MG63 (cell line): ENCODE measurements at regions not wholly inside any gene's neighbourhood (a gene's known extent, or its start where the extent isn't known, plus 50 kb on each side); places are given as distances from the start of the nearest gene placed in this dataset.

Experiments
- DNase-seq: peaks from one replicate; pipeline ENCODE4 v3.0.0-alpha.2; 2020
- H3K27me3 ChIP-seq: fragments of 250-450 bp; sonication (Bioruptor Pico); 2 replicates; pipeline ENCODE4 v1.5.1; 2020; ENCODE audit warnings: mild to moderate bottlenecking, moderate library complexity
- H3K36me3 ChIP-seq: fragments of 250-450 bp; sonication (Bioruptor Pico); 2 replicates; pipeline ENCODE4 v1.5.1; 2020; ENCODE audit warnings: mild to moderate bottlenecking, moderate library complexity
- H3K4me3 ChIP-seq: fragments of 250-450 bp; sonication (Bioruptor Pico); 2 replicates; pipeline ENCODE4 v1.5.1; 2020; ENCODE audit warnings: mild to moderate bottlenecking, moderate library complexity
- H3K9me3 ChIP-seq: fragments of 250-450 bp; sonication (Bioruptor Pico); 2 replicates; pipeline ENCODE4 v1.5.1; 2020; ENCODE audit warnings: mild to moderate bottlenecking, moderate library complexity

DNA sequence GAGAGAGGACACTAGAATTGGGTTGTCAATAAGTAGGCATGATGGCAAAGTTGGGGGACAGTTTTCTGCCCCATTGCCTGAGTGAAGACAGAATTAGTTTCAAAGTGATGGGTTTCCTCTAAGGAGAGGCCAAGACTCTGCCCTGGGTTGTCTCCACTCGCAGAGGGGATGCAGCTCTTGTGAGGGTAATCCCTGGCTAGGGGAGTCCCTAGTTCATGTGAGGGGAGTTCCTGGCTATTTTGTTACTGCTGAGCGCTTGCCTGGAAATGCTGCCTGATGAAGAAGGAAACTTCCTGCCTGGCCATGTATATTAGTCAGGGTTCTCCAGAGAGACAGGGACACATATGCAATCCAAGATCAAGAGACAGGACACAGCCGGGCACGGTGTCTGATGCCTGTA lies 501.5 kb downstream of the BCL11A start:
- Histone ChIP-seq H3K27me3 (no peaks in the 10 kb centered on the region), H3K4me3 (no peak overlapping the region), H3K36me3 (no peaks in the 10 kb centered on the region), H3K9me3 (no peaks in the 10 kb centered on the region)
- DNase-seq = no peak

DNA sequence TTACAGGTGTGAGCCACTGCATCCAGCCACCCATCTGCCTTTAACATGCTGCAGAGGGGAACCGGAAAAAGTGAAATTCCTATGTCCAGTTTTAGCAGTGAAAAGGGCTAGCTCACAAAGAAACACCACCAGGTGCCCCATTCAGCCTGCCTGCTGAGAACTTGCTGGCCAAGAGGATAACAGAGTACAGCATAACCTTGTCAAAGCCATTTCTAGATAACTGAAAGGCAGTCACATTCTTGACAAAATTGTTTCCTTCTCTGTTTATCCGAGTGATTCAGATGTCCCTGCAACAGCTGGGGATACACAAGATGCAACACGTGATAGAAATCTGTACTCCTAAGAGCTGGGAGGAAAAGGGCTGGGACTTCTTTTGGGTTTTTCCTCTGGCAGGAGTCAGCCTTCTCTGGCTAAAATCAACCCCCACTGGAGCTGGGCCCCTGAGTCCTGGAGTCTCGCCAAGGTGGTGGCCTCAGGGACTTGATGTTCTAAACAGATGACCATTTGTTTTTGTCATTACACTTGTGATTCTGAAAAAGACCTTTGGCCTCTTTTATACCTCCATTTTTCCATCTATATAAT lies 505.4 kb downstream of the BCL11A start:
- Histone ChIP-seq H3K9me3 (no peaks in the 10 kb centered on the region), H3K36me3 (no peaks in the 10 kb centered on the region), H3K4me3 (no peak overlapping the region), H3K27me3 (no peaks in the 10 kb centered on the region)
- no peak for DNase-seq

- Histone ChIP-seq H3K36me3 (no peaks in the 10 kb centered on the region), H3K9me3 (no peaks in the 10 kb centered on the region), H3K4me3 (no peak overlapping the region), H3K27me3 (no peaks in the 10 kb centered on the region)
- no peak for DNase-seq
Measured at GRCh38 chr2:60047347-60047746, 506.1 kb downstream of the BCL11A start.

DNA sequence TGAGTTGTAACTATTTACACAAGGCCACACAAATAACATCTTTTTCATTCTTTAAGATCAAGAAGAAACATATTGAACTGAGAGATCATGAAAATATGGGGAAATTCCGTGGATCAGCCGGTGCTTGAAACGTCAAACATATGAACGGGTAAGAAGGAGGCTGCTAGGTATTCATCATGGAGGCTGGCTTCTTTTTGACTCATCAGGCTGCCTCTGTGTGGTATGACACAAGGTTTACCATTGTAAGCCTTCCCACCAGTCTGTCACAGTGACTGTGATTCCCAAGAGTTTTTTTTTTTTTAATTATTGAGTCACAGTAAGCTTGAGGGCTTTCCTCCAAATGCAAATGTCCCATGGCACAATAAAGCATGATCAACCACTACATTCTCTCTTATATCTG lies 506.9 kb downstream of the BCL11A start:
- Histone ChIP-seq H3K4me3 (no peak overlapping the region), H3K27me3 (no peaks in the 10 kb centered on the region), H3K36me3 (no peaks in the 10 kb centered on the region), H3K9me3 (no peaks in the 10 kb centered on the region)
- no peak for DNase-seq

- DNase-seq = no peak
- Histone ChIP-seq H3K4me3 (no peak overlapping the region), H3K9me3 (no peaks in the 10 kb centered on the region), H3K36me3 (no peaks in the 10 kb centered on the region), H3K27me3 (no peaks in the 10 kb centered on the region)
Measured at GRCh38 chr2:60045456-60045855, 508.0 kb downstream of the BCL11A start.

DNA sequence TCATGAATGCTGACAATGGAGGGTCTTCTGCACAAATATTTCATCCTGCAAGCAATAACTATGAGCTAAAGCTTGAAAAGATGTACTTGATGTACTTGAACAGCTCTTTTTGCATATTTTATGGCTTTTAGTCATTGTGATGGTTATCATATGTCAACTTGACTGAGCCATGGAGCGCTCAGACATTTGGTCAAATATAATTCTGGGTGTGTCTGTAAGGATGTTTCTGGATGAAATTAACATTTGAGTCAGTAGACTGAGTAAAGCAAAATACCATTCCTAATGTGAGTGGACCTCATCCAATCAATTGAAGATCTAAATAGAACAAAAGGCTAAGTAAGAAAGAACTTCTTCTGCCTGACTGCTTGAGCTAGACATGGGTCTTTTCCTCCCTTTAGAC lies 509.0 kb downstream of the BCL11A start:
- Histone ChIP-seq H3K36me3 (no peaks in the 10 kb centered on the region), H3K4me3 (no peak overlapping the region), H3K27me3 (no peaks in the 10 kb centered on the region), H3K9me3 (no peaks in the 10 kb centered on the region)
- no peak for DNase-seq

DNA sequence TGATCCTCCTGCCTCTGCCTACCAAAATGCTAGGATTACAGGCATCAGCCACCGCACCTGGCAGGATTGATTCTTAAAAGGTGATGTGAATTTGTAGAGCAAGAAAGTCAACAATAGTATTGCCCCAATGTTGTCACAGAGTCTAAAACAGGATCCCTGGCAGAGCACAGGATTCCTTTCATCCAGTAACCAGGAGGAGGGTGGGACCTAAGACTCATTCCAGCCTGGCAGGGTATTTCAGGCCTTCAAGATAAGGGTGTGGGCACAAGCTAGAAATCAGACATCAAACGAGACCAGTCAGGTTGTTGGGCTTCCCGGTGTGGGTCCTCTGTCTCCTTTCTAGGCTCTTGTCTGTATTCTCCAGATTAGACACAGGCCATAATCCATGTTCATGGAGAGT lies 511.4 kb downstream of the BCL11A start:
- no peak overlapping the region for H3K4me3 ChIP-seq
- H3K9me3 ChIP-seq = no peaks in the 10 kb centered on the region
- H3K36me3 ChIP-seq = no peaks in the 10 kb centered on the region
- no peaks in the 10 kb centered on the region for H3K27me3 ChIP-seq
- DNase-seq = no peak

- no peak for DNase-seq
- Histone ChIP-seq H3K9me3 (no peaks in the 10 kb centered on the region), H3K36me3 (no peaks in the 10 kb centered on the region), H3K4me3 (no peak overlapping the region), H3K27me3 (no peaks in the 10 kb centered on the region)
Measured at GRCh38 chr2:60033325-60033724, 520.1 kb downstream of the BCL11A start.

GRCh38 chr2:60029566-60029883 lies 523.9 kb downstream of the BCL11A start:
- H3K9me3 ChIP-seq = no peaks in the 10 kb centered on the region
- no peak overlapping the region for H3K4me3 ChIP-seq
- DNase-seq = no peak
- H3K27me3 ChIP-seq = no peaks in the 10 kb centered on the region
- H3K36me3 ChIP-seq = no peaks in the 10 kb centered on the region

GRCh38 chr2:60028849-60029565 lies 524.4 kb downstream of the BCL11A start:
- no peak for DNase-seq
- Histone ChIP-seq H3K4me3 (no peak overlapping the region), H3K36me3 (no peaks in the 10 kb centered on the region), H3K27me3 (no peaks in the 10 kb centered on the region), H3K9me3 (no peaks in the 10 kb centered on the region)

- Histone ChIP-seq H3K27me3 (no peaks in the 10 kb centered on the region), H3K4me3 (no peak overlapping the region), H3K9me3 (no peaks in the 10 kb centered on the region), H3K36me3 (no peaks in the 10 kb centered on the region)
- no peak for DNase-seq
Measured at GRCh38 chr2:60025496-60025895, 528.0 kb downstream of the BCL11A start.

DNA sequence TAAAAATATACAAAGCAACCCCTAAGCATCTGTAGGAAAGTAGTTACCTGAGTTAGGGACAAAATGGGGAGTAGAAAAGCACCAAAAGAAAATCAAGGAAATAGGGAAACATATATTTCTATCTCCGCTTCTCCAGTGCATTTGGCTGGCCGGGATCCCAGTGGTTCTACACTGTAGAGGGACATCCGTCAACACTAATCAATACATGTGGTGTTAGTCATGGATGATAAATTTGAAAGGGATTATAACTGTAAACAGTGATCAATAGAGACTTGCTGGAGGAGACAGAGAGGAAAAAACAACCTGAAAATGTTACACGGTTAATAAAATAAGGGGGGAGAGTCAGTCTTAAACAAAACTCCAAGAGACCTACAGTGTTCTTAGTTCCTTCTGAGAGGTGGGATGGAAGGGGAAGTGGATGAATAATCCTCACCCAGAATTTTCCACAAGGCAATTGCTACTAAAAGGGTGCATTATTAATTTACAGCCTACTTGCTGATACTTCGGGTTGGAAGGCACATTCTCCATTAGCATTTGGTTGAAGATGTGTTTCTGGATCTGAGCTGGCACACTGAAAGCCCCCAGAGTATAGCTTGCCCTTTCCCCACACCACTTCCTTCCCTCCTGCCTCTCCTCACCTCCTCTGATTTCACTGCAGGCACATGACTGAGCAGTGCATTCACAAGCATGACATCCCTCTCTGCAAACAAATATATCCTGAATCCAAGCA lies 530.0 kb downstream of the BCL11A start:
- H3K4me3 ChIP-seq = no peak overlapping the region
- DNase-seq = no peak
- no peaks in the 10 kb centered on the region for H3K36me3 ChIP-seq
- H3K9me3 ChIP-seq = no peaks in the 10 kb centered on the region
- H3K27me3 ChIP-seq = no peaks in the 10 kb centered on the region

- DNase-seq = no peak
- no peak overlapping the region for H3K4me3 ChIP-seq
- no peaks in the 10 kb centered on the region for H3K36me3 ChIP-seq
- H3K27me3 ChIP-seq = no peaks in the 10 kb centered on the region
- no peaks in the 10 kb centered on the region for H3K9me3 ChIP-seq
Measured at GRCh38 chr2:60007671-60008070, 545.8 kb downstream of the BCL11A start.

DNA sequence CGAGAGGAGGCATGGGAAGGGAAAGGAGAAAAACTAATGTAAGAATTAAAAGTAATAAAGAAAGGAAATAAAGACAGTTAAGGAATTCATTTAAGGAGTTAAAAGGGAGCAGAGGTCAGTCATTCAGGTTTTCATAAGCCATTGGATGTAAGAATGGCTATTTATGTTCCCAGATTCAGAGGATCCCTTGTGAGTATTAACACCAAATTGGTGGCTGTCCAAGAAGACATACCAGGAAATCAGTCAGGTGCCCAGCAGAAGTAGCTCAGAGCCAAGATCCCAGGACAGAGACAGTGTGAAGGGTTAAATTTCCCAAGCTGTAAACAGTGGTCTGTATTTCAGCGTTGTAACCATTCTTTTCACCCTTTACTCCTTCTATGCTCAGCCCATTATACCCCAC lies 550.4 kb downstream of the BCL11A start:
- Histone ChIP-seq H3K9me3 (no peaks in the 10 kb centered on the region), H3K36me3 (no peaks in the 10 kb centered on the region), H3K4me3 (no peak overlapping the region), H3K27me3 (no peaks in the 10 kb centered on the region)
- DNase-seq = no peak

GRCh38 chr2:60002183-60002867 lies 551.1 kb downstream of the BCL11A start:
- H3K36me3 ChIP-seq = no peaks in the 10 kb centered on the region
- DNase-seq = no peak
- no peaks in the 10 kb centered on the region for H3K27me3 ChIP-seq
- no peak overlapping the region for H3K4me3 ChIP-seq
- no peaks in the 10 kb centered on the region for H3K9me3 ChIP-seq

GRCh38 chr2:60000686-60001085 lies 552.8 kb downstream of the BCL11A start:
- H3K27me3 ChIP-seq = no peaks in the 10 kb centered on the region
- no peak for DNase-seq
- no peaks in the 10 kb centered on the region for H3K36me3 ChIP-seq
- H3K4me3 ChIP-seq = no peak overlapping the region
- no peaks in the 10 kb centered on the region for H3K9me3 ChIP-seq

GRCh38 chr2:59998324-59998723 lies 555.1 kb downstream of the BCL11A start:
- DNase-seq = no peak
- Histone ChIP-seq H3K36me3 (no peaks in the 10 kb centered on the region), H3K27me3 (no peaks in the 10 kb centered on the region), H3K9me3 (no peaks in the 10 kb centered on the region), H3K4me3 (no peak overlapping the region)
